ENCODE measurements at regions not wholly inside any gene's neighbourhood (a gene's known extent, or its start where the extent isn't known, plus 50 kb on each side); places are given as distances from the start of the nearest gene placed in this dataset.

DNA sequence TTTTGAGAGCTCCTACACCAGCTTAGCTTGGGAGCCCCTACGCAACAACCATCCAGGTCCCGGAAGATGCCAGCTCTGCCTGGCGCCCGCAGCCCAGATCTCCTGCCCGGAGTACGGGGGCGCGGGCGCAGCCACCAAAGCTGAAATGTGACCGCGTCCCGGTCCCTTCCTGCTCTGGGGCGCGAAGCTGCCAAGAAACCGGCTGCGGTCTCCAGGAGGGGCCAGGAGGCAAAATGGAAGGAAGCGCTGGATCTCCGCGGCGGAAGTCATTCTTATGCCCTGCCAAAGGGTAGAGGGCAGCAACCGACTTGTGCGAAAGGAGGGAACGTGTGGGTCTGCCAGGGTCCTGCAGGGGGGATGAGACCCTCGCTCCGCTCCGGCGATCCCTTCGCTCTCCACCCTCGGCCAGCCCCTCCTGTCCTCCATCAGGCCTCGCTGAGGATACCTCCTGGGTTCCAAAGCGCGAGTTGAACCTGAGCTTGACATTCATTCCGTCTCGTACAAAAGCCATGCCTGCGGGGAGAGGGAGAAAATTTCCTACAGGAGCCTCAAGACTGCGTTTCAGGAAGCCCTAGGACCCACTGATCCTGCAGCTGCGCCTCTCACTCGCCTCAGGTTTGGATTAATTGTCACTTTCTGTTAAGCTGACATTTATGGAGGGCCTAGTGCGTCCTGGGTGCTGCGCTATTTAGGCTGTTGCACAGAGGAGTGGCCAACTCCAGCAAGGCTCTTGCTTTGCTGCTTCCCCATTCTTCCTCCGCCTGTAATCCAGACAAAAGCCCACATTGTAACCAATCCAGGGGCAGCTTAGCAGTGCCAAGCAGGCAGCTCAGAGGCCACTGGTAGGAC lies 98.3 kb upstream of the VGLL3 start:
- peak overlapping the region; percentile 82 for H3K4me2 ChIP-seq (ENCODE audit: control insufficient read depth, insufficient read depth)

More for the DNA sequence above, 98.3 kb upstream of the VGLL3 start:
- no peak overlapping the region; the same call in 1 of the 2 replicates for H3K27ac ChIP-seq (ENCODE audit: control insufficient read depth, insufficient read depth)
- 0 out of 2 replicates have a peak, but pooled peaks have one; percentile 2 for TF ChIP-seq YY1 (IDR thresholded peaks at IDR 0.05; ENCODE audit: low read depth, low read length)
- TF ChIP-seq, protein P1, sequence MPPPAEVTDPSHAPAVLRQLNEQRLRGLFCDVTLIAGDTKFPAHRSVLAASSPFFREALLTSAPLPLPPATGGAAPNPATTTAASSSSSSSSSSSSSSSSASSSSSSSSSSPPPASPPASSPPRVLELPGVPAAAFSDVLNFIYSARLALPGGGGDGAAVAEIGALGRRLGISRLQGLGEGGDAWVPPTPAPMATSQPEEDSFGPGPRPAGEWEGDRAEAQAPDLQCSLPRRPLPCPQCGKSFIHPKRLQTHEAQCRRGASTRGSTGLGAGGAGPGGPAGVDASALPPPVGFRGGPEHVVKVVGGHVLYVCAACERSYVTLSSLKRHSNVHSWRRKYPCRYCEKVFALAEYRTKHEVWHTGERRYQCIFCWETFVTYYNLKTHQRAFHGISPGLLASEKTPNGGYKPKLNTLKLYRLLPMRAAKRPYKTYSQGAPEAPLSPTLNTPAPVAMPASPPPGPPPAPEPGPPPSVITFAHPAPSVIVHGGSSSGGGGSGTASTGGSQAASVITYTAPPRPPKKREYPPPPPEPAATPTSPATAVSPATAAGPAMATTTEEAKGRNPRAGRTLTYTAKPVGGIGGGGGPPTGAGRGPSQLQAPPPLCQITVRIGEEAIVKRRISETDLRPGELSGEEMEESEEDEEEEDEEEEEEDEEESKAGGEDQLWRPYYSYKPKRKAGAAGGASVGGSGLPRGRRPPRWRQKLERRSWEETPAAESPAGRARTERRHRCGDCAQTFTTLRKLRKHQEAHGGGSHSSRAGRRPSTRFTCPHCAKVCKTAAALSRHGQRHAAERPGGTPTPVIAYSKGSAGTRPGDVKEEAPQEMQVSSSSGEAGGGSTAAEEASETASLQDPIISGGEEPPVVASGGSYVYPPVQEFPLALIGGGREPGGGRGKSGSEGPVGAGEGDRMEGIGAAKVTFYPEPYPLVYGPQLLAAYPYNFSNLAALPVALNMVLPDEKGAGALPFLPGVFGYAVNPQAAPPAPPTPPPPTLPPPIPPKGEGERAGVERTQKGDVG (CRISPR knock-in tag; IDR thresholded peaks at IDR 0.05) = no peak
- peaks cover 0 to 2% of the 10 kb centered on the region in 2 experiments; a peak in 2 of 4 replicates for H3K27me3 ChIP-seq (replicated peaks in 1 of 2; ENCODE audit: control insufficient read depth in 2 of 2, insufficient read depth in 2 of 2, low read length in 1 of 2)
- RAD21 ChIA-PET (ENCODE audit: unreplicated experiment) = no interaction called here
- H3K36me3 ChIP-seq (ENCODE audit: control insufficient read depth in 2 of 2, insufficient read depth in 2 of 2, low read length in 1 of 2) = no peaks in the 10 kb centered on the region
- intact Hi-C loops (cut with micrococcal nuclease; ENCODE audit: unreplicated experiment) = loop anchor here (10.0 kb wide), 1 partner anchor 384 kb away; no protein-coding TSS in a partner anchor
- FAIRE-seq = no peak
- peak overlapping the region; percentile 94 for H2AFZ ChIP-seq (ENCODE audit: control insufficient read depth, low read depth, low read length)
- peak; percentile 75 for ATAC-seq
- no peak for DNase-seq (ENCODE audit: low read depth, low spot score)
- H3K4me3 ChIP-seq = peak overlapping the region; percentile 61
- WGBS (ENCODE audit: insufficient coverage, insufficient replicate concordance, low lambda C conversion rate, missing lambda C conversion rate) = 12% methylated on average over 41 of the region's 41 CpGs
- CTCF ChIA-PET = no interaction called here
- no TSS peak for BruUV-seq (replicated peaks)
- H3K4me1 ChIP-seq (ENCODE audit: control insufficient read depth, insufficient read depth, low read length) = no peaks in the 10 kb centered on the region
- in situ Hi-C loops (cut with MboI) = loop anchor here (10.0 kb wide), 1 partner anchor 304 kb away; no protein-coding TSS in a partner anchor
- no peaks in the 10 kb centered on the region for H3K79me2 ChIP-seq (ENCODE audit: control insufficient read depth, insufficient read depth, low read length)
- peak overlapping the region; percentile 55 for H3K9ac ChIP-seq (ENCODE audit: control insufficient read depth, insufficient read depth, low read length)
- SMC1A ChIA-PET (ENCODE audit: uncharacterized antibody, unreplicated experiment) = no interaction called here
- H3K9me3 ChIP-seq (replicated peaks; ENCODE audit: control insufficient read depth, insufficient read depth, low read length) = no peaks in the 10 kb centered on the region
- POLR2A ChIA-PET = no interaction called here
- no peaks in the 10 kb centered on the region for H4K20me1 ChIP-seq (ENCODE audit: control insufficient read depth, insufficient read depth)
